ENCODE measurements at regions not wholly inside any gene's neighbourhood (a gene's known extent, or its start where the extent isn't known, plus 50 kb on each side); places are given as distances from the start of the nearest gene placed in this dataset.
A peak's percentile ranks its signal among the peaks of the same experiment; 100 is the strongest.

GRCh38 chr10:110392868-110393740, 88.4 kb upstream of the SMNDC1 start:
- H3K4me1 Mint-ChIP-seq, result peaks cover 49% of the 10 kb centered on the region
- peaks cover 4% of the 10 kb centered on the region for H3K9me3 Mint-ChIP-seq
- peaks cover 17% of the 10 kb centered on the region for H3K27me3 Mint-ChIP-seq (ENCODE audit: low read depth)
- no peak overlapping the region for H3K4me3 Mint-ChIP-seq
- no peak for TF ChIP-seq CTCF (IDR thresholded peaks at IDR 0.05; ENCODE audit: unreplicated experiment in 3 of 3)
- H3K27ac Mint-ChIP-seq, result peak overlapping the region; percentile 14 to 85 (median 46)
- H3K36me3 Mint-ChIP-seq (ENCODE audit: low read depth), result no peaks in the 10 kb centered on the region

DNA sequence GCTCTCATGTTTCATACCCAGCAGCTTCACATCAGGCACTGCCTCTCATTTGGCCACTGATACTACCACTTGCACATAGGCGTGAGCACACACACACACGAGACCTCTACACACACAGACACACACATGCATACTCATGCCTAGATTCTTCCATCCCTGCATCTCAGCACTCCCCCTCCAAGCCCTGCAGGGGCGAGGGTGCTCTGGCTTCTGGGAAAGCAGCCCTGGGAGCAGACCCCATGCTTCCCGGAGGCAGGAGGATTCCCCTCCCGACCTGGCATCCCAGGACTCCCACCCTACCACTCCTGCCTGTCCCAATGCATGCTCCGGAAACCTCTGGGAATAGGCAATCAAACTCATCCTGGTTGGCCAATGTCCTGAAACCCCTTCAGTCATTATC, 89.1 kb upstream of the SMNDC1 start:
- H3K9me3 Mint-ChIP-seq, result peaks cover 4% of the 10 kb centered on the region
- peak overlapping the region; percentile 7 to 46 (median 14) for H3K27ac Mint-ChIP-seq
- H3K36me3 Mint-ChIP-seq (ENCODE audit: low read depth), result no peaks in the 10 kb centered on the region
- no peak for TF ChIP-seq CTCF (IDR thresholded peaks at IDR 0.05; ENCODE audit: unreplicated experiment in 3 of 3)
- H3K4me1 Mint-ChIP-seq, result peaks cover 46% of the 10 kb centered on the region
- peaks cover 9% of the 10 kb centered on the region for H3K27me3 Mint-ChIP-seq (ENCODE audit: low read depth)
- no peak overlapping the region for H3K4me3 Mint-ChIP-seq

DNA sequence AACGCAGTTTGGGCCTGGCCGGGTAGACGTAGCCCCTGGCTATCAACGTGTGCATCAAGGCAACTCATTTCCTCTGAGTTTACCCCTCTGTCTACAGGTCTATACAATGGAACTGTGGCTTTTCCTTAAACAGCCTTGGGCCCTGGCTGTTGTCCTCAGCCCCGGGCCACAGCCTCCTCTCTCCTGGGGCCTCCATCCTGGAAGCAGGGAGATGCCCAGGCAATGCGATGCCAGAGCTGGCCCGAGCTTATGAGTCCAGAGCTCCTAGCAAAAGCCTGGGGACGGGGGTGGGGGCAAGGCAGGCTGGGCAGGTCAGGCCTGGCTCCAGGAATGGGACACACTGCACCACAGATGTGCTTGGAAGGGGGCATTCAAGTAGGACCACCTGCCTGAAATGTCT, 89.6 kb upstream of the SMNDC1 start:
- no peak for TF ChIP-seq CTCF (IDR thresholded peaks at IDR 0.05; ENCODE audit: unreplicated experiment in 3 of 3)
- H3K9me3 Mint-ChIP-seq, result peaks cover 4% of the 10 kb centered on the region
- peaks cover 46% of the 10 kb centered on the region for H3K4me1 Mint-ChIP-seq
- no peaks in the 10 kb centered on the region for H3K36me3 Mint-ChIP-seq (ENCODE audit: low read depth)
- no peak overlapping the region for H3K27ac Mint-ChIP-seq
- no peak overlapping the region for H3K4me3 Mint-ChIP-seq
- H3K27me3 Mint-ChIP-seq (ENCODE audit: low read depth), result peaks cover 7% of the 10 kb centered on the region

- no peak for TF ChIP-seq CTCF (IDR thresholded peaks at IDR 0.05; ENCODE audit: unreplicated experiment in 3 of 3)
- Mint-ChIP-seq H3K36me3 (ENCODE audit: low read depth) (no peaks in the 10 kb centered on the region), H3K4me1 (peaks cover 49% of the 10 kb centered on the region), H3K27ac (peak overlapping the region in 1 of 3 experiments; percentile 25), H3K4me3 (no peak overlapping the region), H3K27me3 (ENCODE audit: low read depth) (peaks cover 5% of the 10 kb centered on the region), H3K9me3 (peaks cover 4% of the 10 kb centered on the region)
Measured at GRCh38 chr10:110394898-110395297, 90.2 kb upstream of the SMNDC1 start.

- H3K27ac Mint-ChIP-seq, result no peak overlapping the region
- no peak for TF ChIP-seq CTCF (IDR thresholded peaks at IDR 0.05; ENCODE audit: unreplicated experiment in 3 of 3)
- H3K36me3 Mint-ChIP-seq (ENCODE audit: low read depth), result no peaks in the 10 kb centered on the region
- H3K9me3 Mint-ChIP-seq, result peaks cover 4% of the 10 kb centered on the region
- H3K4me3 Mint-ChIP-seq, result no peak overlapping the region
- peaks cover 49% of the 10 kb centered on the region for H3K4me1 Mint-ChIP-seq
- peaks cover 5% of the 10 kb centered on the region for H3K27me3 Mint-ChIP-seq (ENCODE audit: low read depth)
Measured at GRCh38 chr10:110395350-110396283, 90.9 kb upstream of the SMNDC1 start.

All from nephron (organoid).